NCI-H69 (cell line): ENCODE measurements at regions not wholly inside any gene's neighbourhood (a gene's known extent, or its start where the extent isn't known, plus 50 kb on each side); places are given as distances from the start of the nearest gene placed in this dataset.
A peak's percentile ranks its signal among the peaks of the same experiment; 100 is the strongest.

Experiments
- DNase-seq: peaks from one replicate; lab custom pipeline; 2025; lab: John Stamatoyannopoulos, UW

DNA sequence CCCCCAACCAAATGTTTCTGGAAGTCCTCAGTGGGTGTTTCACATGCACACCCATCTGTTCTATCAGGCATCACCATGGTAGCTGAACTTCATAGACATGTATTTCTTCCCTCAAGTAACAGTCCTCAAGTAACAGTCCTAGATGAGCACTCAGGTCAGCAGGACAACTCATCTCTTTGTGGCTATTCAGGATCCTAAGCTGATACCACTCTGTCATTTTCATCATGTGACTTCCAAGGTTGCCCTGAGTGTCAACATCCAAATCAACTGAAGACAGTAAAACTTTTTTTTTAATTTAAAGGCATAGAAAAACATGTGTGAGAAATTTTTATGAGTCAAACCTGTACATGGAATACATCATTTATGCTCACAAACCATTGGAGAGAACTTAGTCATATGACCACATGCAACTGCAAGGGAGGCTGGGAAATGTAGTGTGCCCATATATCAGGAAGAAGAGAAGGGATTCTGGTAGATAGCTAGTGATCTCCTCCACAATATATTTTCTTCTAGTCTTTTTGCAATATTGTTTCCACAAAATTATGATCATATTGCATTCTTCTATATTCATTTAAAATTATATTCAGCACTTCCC, 64.2 kb upstream of the FST start:
- no peak for DNase-seq

DNA sequence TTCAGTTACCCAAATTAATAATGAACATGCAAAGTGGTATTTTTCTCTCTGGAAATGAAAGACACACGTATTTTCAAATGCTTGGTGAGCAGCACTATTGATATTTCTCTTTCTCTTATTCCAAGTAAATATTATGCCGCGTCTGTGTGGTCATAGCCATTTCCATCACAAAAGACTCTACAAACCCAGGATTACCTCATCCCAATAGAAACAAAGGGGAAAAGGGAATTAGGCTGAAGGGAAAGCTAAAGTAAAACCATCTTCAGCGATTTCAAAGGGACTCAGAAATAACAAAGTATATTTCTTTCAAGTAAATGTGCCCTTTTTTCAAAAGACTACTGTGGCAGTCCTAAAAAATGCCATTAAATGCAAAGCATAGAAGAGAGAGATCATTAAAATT, 62.0 kb upstream of the FST start:
- no peak for DNase-seq

DNA sequence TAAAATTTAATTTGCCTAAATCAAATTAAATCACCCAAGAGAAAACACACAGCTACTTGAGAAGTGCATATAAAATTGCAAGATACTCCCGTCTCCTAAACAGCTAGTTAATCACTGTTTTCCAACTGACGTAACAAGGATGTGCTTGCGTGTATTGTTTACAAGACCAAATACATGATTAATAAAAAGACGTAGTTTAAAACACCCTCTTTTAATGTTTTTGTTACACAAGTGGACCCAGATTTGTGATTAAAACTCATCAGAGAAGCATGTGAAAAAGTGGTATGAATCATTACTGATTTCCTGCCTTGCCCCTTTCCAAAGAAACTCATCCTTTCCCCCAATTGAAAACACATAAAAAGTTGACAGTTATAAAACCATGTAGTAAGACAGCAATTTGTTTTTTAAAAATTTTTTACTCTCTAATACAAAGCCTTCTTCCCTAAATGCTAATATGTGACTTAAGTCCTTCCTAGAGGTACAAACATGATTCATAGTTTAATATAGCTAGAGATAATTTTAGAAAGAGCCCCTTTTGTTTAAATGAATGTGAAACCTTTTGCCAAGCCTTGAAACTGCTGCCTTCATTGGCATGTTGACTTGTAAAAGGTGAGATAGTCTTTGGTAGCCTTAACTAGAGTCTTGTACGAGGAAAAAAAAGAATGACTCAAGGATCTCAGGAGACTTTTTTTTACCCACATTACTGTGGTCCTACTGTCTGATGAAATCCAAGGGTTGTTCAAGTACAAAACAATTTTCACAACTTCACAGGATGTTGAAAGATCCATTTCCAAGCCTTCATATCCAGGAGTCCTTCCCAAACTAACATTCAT, 61.4 kb upstream of the FST start:
- DNase-seq, result no peak

DNA sequence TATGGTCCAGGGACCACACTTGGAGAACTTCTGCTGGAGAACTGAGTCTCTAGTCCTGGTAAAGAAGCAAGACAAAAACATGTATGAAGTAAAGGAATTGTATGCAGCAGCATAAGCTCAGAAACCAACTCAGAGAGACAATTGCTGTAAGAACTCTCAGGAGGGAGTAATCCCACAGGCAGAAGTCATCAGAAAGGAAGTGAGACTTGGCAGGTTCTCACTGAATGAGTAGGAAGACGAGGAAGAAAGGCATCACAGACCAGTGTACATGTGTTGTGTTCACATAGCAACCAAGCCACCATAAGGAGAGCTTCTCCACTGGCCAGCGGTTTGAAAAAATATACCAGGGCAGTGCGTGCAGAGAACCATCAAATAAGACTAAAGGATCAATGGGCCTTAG, 57.9 kb upstream of the FST start:
- DNase-seq, result no peak

DNA sequence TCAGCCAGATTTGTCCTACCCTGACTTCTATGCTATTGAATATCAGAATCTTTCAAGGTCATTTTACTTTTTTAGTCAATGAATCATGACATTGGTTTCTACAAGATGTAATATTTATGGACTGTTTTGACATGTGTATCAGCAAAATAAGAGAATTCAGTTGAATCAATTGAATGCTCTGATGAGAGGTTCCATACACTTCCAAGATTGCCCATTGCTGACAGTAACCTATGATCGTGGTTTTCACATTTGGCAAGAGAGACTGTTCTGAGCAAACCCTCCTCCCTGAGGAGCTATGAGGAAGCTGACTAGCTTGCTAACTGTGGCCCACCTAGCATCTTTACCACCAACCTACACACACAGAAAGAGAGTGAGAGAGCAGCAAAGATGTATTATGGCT, 56.7 kb upstream of the FST start:
- DNase-seq, result no peak

DNA sequence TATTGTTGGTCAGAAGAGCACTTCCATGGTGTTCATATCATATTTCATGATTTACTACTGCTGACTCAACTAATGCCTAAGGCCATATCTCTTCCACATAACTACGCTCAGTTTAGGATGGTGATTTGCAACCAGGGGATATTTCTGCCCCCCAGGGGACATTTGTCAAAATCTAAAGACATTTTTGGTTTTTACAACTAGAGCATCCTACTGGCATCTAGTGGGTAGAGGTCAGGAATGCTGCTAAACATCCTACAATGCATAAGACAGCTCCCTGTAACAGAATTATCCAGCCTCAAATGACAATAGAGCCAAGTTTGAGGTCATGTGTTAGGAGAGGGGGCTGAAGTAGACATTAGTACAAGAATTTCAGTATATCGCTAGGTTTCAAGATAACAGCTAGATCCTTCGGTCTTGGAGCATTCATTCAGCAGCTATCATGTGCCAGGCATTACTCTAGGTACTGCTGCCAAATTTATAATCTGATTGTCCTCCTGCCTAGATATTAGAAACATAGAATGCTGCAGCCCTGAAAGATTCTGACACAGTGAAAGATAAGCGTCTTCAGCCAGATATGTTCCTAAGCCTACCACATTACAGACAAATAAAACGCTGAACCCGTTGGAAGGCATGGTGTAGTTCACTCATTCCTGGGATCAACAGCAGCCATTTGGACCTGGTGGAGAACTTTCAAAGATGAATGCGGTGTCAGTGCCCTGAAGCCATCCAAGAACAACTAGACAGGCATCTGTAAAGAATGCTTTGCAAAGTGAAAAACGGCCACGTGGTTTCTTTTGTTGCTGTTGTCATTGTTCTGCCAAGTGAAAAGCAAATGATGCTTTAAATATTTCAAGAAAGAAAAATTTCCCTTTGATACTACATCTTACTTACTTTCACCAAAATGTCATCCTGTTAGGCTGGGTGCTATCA, 55.5 kb upstream of the FST start:
- DNase-seq, result peak; percentile 30

DNA sequence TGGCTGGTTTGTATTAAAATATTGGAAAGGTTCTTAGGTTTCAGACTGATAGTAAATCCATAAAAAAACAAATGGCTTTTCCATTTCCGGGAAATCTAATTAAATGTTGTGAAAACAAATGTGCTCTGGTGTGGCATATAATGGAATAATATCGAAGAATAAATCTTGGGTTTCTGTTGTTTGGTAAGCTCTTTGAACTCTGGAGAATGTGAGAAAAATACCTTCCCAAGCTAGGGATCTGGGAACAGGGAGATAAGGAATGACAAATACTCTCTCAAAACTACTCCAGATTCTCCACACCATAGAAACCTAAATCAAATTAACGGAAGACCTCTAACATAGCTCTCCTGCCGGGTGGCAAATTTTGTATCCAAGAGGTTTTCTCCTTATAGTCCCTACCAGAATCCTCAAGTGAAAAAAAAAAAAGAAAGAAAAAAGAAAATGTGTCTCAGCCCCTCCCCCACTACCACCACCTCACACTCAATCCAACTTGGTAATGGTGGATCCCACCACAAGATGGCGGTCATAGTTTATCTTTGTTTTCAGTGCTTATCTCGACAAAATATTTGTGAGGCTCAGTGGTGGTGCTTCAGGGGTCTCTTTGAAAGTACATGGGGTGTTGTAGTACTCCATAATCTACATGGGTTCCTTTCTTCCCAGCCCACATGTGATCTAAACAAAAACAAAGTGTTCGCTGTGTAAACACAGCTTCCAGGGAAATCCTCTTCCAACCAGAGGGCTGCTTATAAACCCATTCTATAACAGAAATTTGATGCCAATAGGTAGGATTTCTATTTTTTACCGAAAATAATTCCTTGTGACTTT, 54.5 kb upstream of the FST start:
- DNase-seq, result peak; percentile 64

DNA sequence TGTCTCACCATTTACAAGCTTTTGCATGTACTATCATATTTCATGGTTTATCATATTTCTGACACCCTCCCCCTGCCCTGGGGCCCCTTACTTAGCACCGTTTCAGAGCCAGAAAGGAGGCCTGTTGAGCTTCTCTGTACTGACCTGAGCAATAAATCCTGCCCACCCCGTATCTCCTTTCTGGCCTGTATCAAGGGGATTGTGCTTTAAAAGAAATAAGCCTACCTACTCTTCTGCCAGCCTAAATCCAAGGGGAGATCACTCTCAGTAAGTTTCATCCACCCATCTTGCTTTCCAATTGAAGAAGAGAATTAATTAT, 54.0 kb upstream of the FST start:
- DNase-seq, result no peak

DNA sequence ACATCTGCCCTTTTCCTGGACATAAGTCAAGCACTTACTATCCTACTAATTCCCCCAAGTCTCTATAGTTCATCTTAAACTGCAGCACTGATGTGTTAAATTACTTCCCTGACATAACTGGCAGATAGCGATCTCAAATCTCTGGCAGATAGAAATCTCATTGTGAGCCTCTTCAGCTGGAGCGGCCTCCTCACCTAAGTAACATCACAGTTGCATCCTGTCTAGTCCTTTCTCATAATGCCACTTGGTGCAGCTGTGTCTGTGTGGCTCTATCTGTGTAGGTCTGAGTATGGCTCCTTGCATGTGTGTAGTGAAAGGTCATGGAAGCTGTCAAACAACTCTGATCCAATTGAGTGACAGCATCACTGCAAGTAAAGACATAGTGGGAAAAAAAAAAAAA, 53.6 kb upstream of the FST start:
- no peak for DNase-seq

DNA sequence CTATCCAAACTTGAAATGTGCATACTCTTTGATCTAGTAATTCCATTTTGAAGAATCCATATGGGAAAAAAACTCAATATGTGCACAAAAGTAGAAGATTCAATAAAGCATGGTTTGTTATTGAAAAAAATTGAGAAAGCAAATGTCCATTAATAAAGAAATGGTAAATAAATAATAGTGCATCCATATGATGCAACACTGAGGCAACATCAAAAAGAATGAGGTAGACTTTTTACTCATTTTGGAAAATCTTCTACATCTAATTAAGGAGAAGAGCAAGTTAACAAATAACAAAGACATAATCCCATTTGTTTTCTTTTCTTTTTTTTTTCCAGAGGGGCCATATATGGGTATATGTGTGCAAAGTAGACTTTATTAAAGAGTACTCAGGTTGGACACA, 52.5 kb upstream of the FST start:
- DNase-seq, result no peak

DNA sequence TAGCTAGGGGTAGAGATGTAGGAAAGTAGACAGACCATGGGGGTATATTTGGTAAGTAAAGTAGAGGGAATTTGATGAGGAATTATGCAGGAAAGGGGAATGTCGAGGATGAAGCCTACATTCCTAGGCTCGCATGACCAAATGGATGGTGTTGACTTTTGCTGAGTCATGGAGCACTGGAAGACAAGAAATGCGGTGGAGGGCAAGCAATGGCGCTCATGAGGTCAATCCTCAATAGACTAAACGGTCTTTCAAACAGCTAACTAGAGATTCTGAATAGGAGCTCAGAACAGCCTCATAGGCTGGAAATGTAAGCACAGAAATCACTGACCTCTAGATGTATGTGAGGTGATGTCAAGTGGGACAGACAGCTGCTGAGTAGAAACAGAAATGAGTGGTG, 50.7 kb upstream of the FST start:
- DNase-seq, result no peak

DNA sequence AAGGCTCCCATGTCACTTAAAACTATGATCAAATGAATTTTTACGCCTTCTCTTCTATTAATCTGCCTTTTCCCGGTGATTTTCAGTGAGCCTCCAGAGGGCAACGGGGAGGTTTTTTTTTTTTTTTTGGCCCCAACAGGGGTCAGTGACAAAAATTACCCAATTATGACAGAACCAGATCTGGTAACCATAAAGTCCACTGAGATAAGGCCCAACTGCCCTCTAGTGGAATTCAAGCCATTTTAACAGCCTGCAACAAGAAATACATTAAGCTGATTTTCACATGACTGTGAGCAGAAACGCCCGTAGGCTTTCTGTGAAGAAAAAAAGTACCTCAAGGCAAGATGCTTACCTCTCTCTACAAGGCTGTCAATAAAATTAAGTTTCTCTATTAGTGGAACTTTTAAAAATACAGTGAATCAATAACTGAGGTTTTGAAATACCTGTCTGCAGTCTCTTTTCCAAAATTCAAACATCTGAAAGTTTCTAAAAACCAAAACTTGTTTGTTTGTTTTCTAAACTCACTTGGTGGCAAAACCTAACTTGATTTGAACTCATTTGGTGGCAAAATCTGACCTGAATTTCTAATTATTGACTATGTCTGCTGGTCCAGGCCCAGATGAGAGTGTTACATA, 49.7 kb upstream of the FST start:
- peak; percentile 29 for DNase-seq
